T-helper 1 cell treated with Interleukin-12 subunit alpha and Interleukin-12 subunit beta and Interleukin-4 antibody, amounts not matched to agents 30 ng/mL and 1 ng/mL, for 36 hours (primary cell): ENCODE measurements at regions not wholly inside any gene's neighbourhood (a gene's known extent, or its start where the extent isn't known, plus 50 kb on each side); places are given as distances from the start of the nearest gene placed in this dataset.
"Not testable (repeated sequence)": the region's sequence is repeated elsewhere in the genome, so short reads cannot be mapped to it uniquely, and the experiment has no call there.

ENCODE experiments used
- intact Hi-C: fragments of 100-400 bp; cut with micrococcal nuclease; formaldehyde crosslinking; loops from one replicate; pipeline ENCODE4 v1.15.1; 2024

DNA sequence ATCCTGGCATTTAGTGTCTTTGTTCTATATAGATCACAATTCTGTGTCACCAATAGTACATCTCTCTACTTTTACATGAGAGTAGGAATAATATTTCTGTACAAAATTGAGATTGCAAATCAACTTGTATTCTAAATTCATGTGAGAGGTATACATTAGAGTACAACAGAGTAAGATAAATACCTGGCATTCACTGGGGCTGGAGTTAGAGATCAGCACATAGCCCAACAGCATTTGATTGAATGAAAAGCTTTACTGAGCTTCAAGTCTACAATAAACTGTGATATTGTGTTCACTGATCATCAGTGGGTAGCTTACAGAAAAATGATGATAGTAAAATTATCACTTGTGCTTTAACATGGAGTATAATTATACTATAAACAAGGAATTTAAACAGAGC is 1114.7 kb downstream of the REEP3 start:
- intact Hi-C loops, result no loop called here

DNA sequence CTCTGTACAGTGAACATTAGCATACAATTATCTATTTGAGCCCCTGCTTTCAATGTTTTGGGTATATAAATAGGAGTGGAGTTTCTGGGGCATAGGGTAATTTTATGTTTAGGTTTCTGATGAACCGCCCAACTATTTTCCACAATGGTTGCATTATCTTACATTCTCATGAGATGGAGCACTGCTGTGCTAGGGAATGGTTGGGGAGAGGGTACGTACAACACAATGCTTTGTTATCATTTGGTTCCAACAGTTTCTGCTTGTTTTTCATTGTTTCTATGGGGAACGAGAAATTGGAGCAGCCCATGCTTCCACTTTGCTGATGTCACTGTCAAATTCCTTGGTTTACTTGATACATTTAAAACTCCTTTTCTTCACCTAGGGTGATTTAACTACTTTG is 1115.3 kb downstream of the REEP3 start:
- intact Hi-C loops, result no loop called here

- intact Hi-C loops, result no loop called here
These were observed 1116.7 kb downstream of the REEP3 start for GRCh38 chr10:64637939-64638338.

- intact Hi-C loops, result no loop called here
These were observed 1127.7 kb downstream of the REEP3 start for GRCh38 chr10:64648915-64649314.

GRCh38 chr10:64658528-64658927 is 1137.3 kb downstream of the REEP3 start:
- intact Hi-C loops, result no loop called here

DNA sequence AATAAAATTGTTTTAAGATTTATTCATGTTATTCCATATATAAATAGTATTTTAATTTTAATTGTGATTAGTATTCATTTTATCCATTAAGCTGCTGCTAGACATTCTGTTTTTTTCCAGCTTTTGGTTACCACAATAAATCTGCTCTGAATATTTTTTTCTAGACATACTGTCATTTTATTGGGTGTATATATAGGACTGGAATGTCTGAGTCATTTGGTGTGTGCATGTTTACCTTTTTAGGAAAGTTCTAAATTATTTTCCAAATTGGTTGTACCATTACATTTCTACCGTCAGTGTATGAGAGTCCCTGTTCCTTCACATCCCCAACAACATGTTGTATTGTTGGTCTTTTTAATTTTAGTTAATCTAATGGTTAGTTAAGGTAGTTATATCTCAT is 1138.1 kb downstream of the REEP3 start:
- intact Hi-C loops, result no loop called here

- intact Hi-C loops, result no loop called here
These were observed 1160.8 kb downstream of the REEP3 start for GRCh38 chr10:64682043-64682442.

- intact Hi-C loops, result no loop called here
These were observed 1169.0 kb downstream of the REEP3 start for GRCh38 chr10:64690194-64690593.

DNA sequence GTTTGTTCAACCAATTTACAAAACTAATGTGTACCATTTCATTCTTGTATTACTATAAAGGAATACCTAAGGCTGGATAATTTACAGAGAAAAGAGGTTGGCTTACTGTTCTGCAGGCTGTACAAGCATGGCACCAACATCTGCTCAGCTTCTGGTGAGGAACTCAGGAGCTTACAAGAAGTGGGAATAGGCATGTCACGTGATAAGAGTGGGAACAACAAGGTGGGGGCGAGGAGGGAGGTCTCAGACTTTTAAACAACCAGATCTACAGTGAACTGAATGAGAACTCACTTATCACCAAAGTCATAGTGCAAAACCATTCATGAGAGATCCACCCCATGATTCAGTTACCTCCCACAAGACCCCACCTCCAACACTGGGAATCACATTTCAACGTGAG is 1178.0 kb downstream of the REEP3 start:
- intact Hi-C loops, result no loop called here

DNA sequence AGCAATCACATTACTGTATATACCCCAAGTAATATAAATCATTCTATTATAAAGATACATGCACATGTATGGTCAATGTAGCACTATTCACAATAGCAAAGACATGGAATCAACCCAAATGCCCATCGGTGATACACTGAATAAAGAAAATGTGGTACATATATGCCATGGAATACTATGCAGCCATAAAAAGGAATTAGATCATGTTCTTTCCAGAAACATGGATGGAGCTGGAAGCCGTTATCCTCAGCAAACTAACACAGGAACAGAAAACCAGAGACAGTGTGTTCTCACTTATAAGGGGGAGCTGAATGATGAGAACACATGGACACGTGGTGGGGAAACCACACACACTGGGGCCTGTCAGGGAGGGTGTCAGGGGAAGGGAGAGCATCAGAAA is 1180.9 kb downstream of the REEP3 start:
- intact Hi-C loops, result not testable (repeated sequence)

DNA sequence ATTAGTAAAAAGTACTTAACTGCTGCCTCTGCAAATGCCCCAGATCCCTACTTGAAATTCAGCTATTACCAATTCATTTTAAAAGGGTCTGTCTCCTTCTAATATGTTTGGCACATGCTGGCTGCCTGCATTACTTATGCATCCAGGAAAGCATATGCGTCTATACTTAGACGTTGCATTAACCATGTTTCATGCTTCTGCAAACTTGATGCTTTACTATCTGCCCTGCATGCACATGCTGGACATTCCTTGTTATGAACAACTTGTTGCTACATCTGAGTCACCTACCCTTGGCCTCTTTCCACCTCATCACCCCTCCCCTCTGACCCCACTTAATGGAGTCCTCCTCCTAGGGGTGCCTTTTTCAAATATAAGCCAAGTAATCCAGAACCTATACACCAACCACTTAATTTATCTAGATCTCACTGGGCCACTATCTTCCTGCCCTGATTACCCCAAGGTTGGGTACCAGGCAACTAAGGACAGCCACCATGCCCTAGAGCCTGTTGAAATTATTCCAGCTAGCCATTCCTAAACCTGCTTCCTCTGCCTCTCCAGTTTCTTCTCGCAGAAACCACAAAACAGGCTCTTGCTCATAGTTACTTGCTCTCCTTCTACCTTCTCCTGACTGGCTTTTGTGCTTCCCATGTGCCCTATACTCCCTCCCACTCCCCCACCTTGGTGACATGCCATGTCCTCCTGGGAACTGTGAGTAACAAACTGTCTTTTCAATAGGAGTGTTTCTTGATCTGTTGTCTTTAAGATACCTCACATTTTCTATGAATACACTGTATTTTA is 1187.9 kb downstream of the REEP3 start:
- intact Hi-C loops, result no loop called here

DNA sequence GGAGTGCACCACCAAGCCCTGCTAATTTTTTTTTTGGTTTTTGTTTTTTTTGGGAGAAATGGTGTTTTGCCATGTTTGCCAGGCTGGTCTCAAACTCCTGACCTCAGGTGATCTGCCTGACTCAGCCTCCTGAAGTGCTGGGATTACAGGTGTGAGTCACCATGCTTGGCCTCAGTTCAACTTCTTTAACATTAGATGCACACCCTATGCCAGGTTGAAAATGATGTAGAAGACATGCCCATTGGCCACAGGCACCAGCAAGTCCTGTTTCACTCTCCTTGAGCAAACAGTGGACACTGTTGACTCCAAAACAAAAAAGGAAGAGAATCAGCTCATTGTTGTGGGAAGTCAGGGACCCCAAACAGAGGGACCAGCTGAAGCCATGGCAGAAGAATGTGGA is 1205.3 kb downstream of the REEP3 start:
- intact Hi-C loops, result no loop called here

GRCh38 chr10:64731016-64731415 is 1209.8 kb downstream of the REEP3 start:
- intact Hi-C loops, result no loop called here

GRCh38 chr10:64732372-64732957 is 1211.3 kb downstream of the REEP3 start:
- intact Hi-C loops, result no loop called here

DNA sequence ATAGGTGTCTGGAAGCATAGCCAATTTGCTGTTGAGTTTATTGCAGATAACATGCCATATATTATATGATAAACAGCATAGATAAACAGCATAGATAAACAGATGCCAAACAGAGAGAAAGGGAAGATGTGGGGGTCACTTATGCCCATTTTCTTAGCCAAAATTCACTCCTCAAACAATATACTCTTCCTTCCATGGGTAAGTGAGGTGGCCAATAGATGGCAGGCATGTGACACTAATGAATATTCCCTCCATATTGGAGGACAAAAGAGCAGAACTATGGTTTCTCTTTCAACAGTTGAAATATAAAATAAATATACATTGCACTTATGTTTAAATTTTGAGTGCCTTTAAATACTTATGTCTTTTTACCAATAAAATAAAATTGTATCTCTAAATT is 1212.8 kb downstream of the REEP3 start:
- intact Hi-C loops, result loop anchor here (1.0 kb wide), 1 partner anchor 1446 kb away; no protein-coding TSS in a partner anchor

DNA sequence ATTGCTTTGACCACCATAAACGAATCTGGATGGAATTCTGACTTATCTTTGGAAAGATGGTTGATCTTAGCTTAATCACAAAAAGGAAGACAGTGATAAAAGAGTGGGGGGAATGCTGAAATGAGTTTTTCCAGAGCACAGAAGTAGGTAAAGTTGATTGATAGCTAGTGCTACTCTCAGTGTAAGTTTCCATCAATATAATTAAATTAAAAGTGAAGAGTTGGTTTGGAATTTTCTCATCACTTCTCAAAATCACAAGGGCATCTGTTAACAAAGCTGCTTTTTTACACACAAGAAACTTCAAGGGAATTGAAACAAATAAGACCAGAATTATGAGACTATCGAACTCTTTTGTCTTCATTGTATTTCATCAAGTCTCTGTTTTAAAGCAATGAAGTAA is 1217.3 kb downstream of the REEP3 start:
- intact Hi-C loops, result no loop called here

- intact Hi-C loops, result no loop called here
These were observed 1224.4 kb downstream of the REEP3 start for GRCh38 chr10:64745565-64745964.

GRCh38 chr10:64750672-64751071 is 1229.5 kb downstream of the REEP3 start:
- intact Hi-C loops, result no loop called here

GRCh38 chr10:64753516-64753915 is 1232.3 kb downstream of the REEP3 start:
- intact Hi-C loops, result no loop called here

DNA sequence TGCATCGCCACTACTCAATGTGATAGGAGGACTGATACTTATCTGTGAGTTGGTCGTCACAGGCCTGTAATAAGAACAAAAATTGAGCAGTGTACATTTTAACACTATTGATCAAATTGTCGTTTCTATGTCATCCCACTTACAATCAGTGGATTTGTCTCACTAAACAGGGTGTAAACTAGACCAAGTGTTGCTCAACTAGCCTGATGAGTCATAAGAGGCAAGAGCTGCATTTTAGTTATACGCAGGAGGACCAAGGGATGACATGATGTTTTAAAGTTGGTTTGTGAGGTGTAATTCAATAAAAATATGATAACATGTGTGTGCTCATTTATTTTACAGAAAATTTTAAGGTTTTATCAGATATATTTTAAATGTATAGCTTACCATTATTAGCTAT is 1239.2 kb downstream of the REEP3 start:
- intact Hi-C loops, result no loop called here

DNA sequence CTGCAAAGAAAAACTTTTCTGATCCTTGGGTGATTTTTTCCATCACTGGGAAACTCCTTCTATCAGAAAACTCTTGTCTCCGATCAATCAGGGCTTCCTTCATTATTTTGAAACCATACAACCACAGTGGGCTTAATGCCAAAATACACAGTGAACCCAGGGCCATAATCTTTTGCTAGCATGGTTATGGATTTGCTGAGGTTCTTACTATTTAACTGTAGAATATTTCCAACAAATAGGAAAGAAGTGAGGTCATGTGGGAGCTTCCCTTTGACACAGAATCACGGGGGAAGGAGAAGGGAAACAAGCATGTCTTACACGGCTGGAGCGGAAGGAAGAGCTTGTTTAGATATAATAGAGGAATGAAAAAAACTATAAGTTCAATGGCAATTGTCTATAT is 1241.7 kb downstream of the REEP3 start:
- intact Hi-C loops, result no loop called here

DNA sequence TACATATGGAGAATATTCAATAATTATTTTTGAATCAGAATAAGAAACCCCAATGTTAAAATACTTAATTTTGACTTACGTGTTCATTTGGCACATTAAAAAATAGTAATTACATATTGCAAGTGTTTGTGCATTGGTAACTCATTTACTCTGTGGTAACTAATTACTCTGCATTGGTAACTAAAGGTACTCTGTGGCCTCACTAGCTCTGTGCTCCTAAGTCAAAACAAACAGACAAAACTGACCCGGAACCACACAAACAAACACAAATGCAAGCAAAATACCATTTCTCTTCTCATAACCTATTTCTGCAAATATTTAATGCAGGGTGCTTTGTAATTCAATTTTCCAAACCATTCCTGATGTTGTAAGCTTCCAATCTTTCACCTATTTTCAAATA is 1244.3 kb downstream of the REEP3 start:
- intact Hi-C loops, result no loop called here
